ENCODE measurements at regions not wholly inside any gene's neighbourhood (a gene's known extent, or its start where the extent isn't known, plus 50 kb on each side); places are given as distances from the start of the nearest gene placed in this dataset.
"Not testable (repeated sequence)": the region's sequence is repeated elsewhere in the genome, so short reads cannot be mapped to it uniquely, and the experiment has no call there.

DNA sequence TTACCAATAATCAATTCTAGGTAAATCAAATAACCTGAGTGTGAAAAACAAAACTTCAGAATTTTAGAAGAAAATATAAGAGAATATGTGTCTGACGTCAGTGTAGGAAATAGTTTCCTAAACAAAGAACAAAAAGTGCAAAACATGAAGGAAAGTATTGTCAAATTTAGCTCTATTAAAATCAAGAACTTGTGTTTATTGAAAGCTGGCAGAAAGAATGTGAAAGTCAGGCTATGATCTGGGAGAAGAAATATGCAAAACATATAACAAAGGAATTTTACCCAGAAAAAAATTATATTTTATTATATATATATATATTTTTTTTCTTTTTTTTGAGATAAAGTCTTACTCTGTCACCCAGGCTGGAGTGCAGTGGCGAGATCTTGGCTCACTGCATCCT is 129.1 kb upstream of the ANKRD28 start:
- no peak overlapping the region for H3K9ac ChIP-seq (ENCODE audit: low read depth, low read length)
- H3K9me3 ChIP-seq (ENCODE audit: control insufficient read depth, insufficient read depth, low read length), result no peaks in the 10 kb centered on the region
- H3K36me3 ChIP-seq (ENCODE audit: insufficient read depth, low read length), result no peaks in the 10 kb centered on the region
- H3K4me1 ChIP-seq (ENCODE audit: insufficient read depth, low read length), result no peaks in the 10 kb centered on the region

DNA sequence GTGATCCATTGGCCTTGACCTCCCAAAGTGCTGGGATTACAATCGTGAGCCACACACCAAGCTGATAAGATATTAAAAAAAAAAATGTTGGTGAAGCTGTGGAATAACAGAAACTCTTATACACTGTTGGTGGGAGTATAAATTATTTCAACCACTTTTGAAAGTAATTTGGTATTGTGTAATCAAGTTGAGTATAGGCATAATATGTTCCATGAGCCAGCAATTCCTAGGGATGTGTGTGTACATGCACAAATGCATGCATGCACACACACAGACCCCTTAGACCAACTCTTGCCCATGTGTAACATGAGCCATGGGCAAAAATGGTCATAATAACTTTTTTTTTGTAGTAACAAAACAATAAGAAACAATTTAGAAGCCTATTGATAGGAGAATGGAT is 130.2 kb upstream of the ANKRD28 start:
- no peaks in the 10 kb centered on the region for H3K9me3 ChIP-seq (ENCODE audit: control insufficient read depth, insufficient read depth, low read length)
- H3K36me3 ChIP-seq (ENCODE audit: insufficient read depth, low read length), result no peaks in the 10 kb centered on the region
- H3K4me1 ChIP-seq (ENCODE audit: insufficient read depth, low read length), result no peaks in the 10 kb centered on the region
- no peak overlapping the region for H3K9ac ChIP-seq (ENCODE audit: low read depth, low read length)

DNA sequence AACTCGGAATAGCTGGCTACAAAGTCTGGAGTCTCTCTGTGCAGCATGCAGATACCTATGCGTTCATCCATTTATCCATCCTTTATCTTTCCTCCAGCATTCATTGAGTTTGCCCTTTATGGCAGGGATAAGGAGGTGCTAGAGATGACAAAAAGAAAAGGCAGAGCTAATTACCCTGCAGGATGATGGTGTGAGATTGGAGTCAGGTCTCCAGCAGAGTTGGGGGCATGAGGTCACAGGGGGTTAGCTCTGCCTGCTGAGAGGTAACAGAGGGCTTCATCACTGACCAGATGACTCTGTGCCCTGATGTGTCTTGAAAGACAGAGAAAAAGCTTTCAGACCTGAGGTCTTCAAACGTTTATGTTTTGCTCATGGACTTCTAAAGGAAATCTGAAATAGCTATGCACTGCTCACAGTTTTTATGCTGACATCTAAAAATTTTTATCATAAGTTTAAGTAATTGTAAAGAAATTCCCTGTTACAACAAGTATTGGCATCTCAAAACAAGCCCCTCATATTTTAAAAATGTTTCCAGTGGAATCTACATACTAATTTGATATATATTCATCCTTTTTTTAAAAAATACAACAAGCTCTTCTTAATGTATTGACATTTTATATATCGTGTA is 132.3 kb upstream of the ANKRD28 start:
- Histone ChIP-seq H3K9me3 (ENCODE audit: control insufficient read depth, insufficient read depth, low read length) (no peaks in the 10 kb centered on the region), H3K9ac (ENCODE audit: low read depth, low read length) (no peak overlapping the region), H3K36me3 (ENCODE audit: insufficient read depth, low read length) (no peaks in the 10 kb centered on the region), H3K4me1 (ENCODE audit: insufficient read depth, low read length) (no peaks in the 10 kb centered on the region)

DNA sequence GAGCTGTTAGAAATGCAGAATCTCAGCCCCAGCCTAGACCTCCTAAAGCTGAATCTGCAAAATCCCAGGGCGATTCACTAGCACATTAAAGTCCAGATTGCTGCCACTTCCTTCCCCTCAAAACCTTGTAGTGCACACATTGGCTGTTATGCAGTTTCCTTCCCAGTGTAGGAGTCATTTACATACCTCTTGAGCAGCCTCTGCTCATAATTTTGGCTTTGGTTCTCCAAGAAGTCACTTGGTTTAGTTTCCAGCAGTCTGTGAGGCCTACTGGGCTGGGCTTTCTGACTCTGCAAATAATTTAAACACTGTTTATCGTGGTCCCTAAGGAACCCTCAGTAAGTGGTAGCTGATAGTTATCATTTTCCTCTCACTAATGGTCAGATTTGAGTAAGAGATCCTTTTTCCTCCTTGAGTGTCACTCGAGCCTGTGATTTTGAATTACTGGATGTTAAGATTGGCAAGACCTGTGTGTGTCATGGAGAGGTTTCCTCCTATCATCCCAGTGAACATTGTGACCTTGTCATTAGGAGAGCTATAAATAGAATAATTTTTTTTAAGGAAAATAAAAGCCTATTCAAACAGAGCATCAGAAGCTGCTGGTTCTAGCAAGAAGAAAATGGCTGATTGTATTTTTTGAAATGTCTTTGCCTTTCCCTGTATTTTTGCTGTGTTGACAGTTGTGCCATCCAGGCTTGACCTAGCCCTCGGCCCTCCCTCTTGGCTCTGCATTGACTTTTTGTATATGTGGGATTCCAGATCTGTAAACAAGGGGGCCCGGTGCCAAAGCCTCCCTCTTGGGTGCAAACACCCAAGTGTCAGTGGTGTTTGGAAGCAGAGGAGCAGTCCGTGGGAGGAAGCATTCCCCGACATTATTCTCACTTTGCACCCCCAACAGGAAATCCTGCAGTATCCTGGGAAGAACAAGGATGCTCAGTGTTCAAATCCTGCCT is 134.8 kb upstream of the ANKRD28 start:
- no peaks in the 10 kb centered on the region for H3K36me3 ChIP-seq (ENCODE audit: insufficient read depth, low read length)
- H3K9ac ChIP-seq (ENCODE audit: low read depth, low read length), result no peak overlapping the region

DNA sequence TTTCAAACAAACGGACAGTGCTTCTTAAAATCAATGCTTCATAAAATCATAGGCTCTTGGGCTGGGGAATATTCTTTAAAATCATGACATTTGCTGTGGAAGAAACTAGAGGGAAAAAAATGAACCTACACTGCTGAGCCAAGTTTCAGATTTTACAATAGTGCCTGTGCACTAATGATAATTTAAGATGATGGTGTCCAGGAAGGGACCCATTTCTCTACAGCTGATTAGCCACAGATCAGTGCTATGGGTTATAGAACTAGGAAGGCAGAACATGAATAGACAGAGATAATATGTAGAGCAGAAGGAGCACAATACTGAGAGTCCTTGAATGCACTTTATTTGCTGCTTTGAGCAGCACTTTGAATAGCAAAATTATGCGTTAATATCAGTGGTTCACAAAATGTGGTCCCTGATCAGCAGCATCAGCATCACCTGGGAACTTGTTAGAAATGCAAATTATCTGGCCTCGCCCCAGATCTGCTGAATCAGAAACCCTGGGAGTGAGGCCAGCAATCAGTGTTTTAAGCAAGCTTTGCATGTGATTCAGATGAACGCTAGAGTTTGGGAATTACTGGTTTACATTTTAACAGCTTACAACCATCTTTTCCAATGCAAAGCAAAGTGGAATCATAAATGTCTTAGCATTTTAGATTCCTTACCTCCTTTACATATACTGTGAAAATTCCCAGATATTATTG is 135.8 kb upstream of the ANKRD28 start:
- Histone ChIP-seq H3K4me1 (ENCODE audit: insufficient read depth, low read length) (no peaks in the 10 kb centered on the region), H3K9ac (ENCODE audit: low read depth, low read length) (no peak overlapping the region), H3K9me3 (ENCODE audit: control insufficient read depth, insufficient read depth, low read length) (no peaks in the 10 kb centered on the region), H3K36me3 (ENCODE audit: insufficient read depth, low read length) (no peaks in the 10 kb centered on the region)

More for the DNA sequence above, 134.8 kb upstream of the ANKRD28 start:
- H3K9me3 ChIP-seq (ENCODE audit: control insufficient read depth, insufficient read depth, low read length), result no peaks in the 10 kb centered on the region
- no peaks in the 10 kb centered on the region for H3K4me1 ChIP-seq (ENCODE audit: insufficient read depth, low read length)

DNA sequence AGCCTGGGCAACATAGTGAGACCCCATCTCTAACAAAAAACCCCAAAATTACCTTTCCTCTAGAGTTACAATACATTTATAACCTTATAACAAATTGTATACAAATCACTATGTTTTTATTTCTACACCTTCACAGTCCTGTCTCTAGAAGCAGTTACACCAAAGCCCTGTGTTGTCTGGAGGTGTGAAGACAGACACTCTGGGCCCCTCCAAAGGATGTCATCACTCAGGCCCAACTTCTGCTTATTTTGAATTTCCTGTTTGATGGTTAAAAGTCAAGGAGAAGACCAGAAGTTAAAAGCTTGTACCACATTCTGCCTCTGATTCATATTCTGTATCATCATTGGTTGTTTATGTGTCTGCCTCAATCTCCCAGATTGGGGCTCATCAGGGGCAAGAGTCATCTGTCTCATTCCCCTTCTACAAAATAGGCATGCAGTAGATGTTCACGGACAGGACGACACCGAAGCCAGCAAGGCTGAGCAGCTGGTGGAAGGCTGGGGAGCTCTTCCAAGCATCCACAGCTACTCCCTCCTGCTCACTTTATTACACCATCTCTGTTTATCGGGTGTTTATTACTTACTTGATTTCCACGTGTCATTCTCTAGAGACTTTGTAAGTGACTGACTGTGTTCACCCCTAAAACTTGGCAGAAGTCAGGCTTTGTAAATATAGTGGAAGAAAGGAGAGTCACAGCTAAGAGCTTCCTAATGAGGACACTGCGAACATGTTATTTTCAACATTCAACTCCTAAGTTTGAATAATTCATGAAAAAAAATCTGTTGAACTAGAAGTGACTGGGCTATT is 136.8 kb upstream of the ANKRD28 start:
- Histone ChIP-seq H3K9me3 (ENCODE audit: control insufficient read depth, insufficient read depth, low read length) (no peaks in the 10 kb centered on the region), H3K9ac (ENCODE audit: low read depth, low read length) (no peak overlapping the region), H3K4me1 (ENCODE audit: insufficient read depth, low read length) (no peaks in the 10 kb centered on the region), H3K36me3 (ENCODE audit: insufficient read depth, low read length) (no peaks in the 10 kb centered on the region)

DNA sequence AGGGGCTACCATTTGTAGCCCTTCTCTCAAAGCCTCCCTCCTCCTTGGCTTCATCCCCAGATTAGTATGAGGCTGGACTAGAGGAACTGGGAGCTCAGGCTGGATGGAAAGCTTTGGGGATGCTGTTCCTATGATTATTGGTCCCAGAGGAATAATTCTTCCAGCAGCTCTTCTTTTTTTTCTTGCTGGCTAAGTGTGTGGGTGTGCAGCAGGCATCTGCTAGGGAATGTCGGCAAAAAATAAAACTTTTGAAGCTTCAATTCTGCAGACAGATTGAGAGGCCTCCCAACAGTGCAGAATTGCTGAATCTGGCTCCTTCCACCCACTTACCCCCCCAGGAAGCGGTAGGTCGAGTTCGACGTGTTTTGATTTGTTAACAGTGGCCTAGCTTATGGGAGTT is 138.5 kb upstream of the ANKRD28 start:
- H3K36me3 ChIP-seq (ENCODE audit: insufficient read depth, low read length), result no peaks in the 10 kb centered on the region
- no peaks in the 10 kb centered on the region for H3K4me1 ChIP-seq (ENCODE audit: insufficient read depth, low read length)
- no peaks in the 10 kb centered on the region for H3K9me3 ChIP-seq (ENCODE audit: control insufficient read depth, insufficient read depth, low read length)
- no peak overlapping the region for H3K9ac ChIP-seq (ENCODE audit: low read depth, low read length)

DNA sequence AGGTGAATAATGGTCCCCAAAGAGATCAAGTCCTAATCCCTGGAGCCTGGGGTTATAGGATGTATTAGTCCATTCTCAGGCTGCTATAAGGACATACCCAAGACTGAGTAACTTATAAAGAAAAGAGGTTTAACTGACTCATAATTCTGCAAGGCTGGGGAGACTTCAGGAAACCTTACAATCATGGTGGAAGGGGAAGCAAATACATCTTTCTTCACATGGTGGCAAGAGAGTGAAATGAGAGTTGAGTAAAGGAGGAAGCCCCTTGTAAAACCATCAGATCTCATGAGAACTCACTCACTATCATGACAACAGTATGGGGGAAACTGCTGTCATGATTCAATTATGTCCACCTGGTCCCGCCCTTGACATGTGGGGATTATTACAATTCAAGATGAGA is 142.9 kb upstream of the ANKRD28 start:
- H3K36me3 ChIP-seq (ENCODE audit: insufficient read depth, low read length), result no peaks in the 10 kb centered on the region
- H3K9me3 ChIP-seq (ENCODE audit: control insufficient read depth, insufficient read depth, low read length), result no peaks in the 10 kb centered on the region
- H3K9ac ChIP-seq (ENCODE audit: low read depth, low read length), result no peak overlapping the region
- no peaks in the 10 kb centered on the region for H3K4me1 ChIP-seq (ENCODE audit: insufficient read depth, low read length)

DNA sequence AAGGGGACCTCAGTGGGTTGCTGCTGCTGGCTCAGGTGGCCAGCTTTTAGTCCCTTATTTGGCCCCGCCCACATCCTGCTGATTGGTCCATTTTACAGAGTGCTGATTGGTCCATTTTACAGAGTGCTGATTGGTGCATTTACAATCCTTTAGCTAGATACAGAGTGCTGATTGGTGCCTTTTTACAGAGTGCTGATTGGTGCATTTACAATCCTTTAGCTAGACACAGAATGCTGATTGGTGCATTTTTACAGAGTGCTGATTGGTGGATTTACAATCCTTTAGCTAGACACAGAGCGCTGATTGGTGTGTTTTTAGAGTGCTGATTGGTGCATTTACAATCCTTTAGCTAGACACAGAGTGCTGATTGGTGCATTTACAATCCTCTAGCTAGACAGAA is 143.7 kb upstream of the ANKRD28 start:
- not testable (repeated sequence) for H3K9me3 ChIP-seq (ENCODE audit: control insufficient read depth, insufficient read depth, low read length); H3K9ac ChIP-seq (ENCODE audit: low read depth, low read length); H3K36me3 ChIP-seq (ENCODE audit: insufficient read depth, low read length); H3K4me1 ChIP-seq (ENCODE audit: insufficient read depth, low read length)

DNA sequence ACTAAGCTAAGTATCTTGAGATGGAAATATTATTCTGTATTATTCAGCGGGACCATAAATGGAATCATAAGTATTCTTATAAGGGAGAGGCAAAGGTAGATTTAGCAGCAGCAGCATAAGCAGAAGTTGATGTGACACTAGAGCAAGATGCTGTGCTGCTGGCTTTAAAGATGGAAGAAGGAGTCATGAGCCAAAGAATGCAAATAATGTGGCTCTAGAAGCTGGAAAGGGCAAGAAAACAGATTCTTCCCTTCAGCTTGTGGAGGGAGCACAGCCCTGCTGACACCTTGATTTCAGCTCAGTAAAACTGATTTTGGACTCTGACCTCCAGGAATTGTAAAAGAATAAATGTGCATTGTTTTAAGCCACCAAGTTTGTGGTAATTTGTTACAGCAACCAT is 144.2 kb upstream of the ANKRD28 start:
- H3K4me1 ChIP-seq (ENCODE audit: insufficient read depth, low read length), result no peaks in the 10 kb centered on the region
- H3K9ac ChIP-seq (ENCODE audit: low read depth, low read length), result no peak overlapping the region
- H3K36me3 ChIP-seq (ENCODE audit: insufficient read depth, low read length), result no peaks in the 10 kb centered on the region
- no peaks in the 10 kb centered on the region for H3K9me3 ChIP-seq (ENCODE audit: control insufficient read depth, insufficient read depth, low read length)

DNA sequence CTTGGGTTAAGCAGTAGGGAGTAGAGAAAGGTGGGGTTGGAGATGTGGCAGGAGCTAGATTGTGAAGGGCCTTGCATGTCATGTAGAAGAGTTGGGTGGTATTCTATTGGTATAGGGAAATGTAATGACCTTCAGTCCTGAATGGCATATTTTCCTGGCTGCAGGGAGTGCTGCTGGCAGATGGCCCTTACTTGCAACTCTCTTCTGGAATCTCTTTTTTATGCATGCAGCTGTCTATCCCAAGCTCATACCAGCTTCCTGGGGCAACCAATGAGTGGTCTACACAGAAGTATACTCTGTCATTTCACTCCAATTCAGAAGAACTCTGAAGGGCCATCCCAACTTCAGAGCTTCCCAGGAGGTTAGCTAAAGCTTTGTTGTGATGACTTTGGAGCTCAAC is 144.7 kb upstream of the ANKRD28 start:
- Histone ChIP-seq H3K4me1 (ENCODE audit: insufficient read depth, low read length) (no peaks in the 10 kb centered on the region), H3K9me3 (ENCODE audit: control insufficient read depth, insufficient read depth, low read length) (no peaks in the 10 kb centered on the region), H3K9ac (ENCODE audit: low read depth, low read length) (no peak overlapping the region), H3K36me3 (ENCODE audit: insufficient read depth, low read length) (no peaks in the 10 kb centered on the region)

DNA sequence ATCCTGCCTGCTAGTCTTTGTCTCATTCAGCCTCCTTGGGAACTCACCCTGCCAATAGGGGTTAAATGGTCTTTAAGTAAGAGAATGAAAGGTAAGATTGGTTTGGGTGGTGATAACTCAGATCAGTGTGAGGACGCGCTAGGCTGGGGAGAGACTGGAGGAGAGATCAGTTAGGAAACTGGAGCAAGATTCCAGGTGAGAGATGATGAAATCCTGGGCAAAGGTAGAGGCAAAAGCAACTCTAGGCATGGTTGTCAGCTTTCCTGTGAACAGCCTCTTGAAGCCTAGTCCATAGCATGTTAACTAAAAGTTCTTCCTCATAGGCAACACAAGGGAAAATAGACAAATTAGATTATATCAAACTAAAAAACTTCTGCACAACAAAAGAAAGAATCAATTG is 145.2 kb upstream of the ANKRD28 start:
- Histone ChIP-seq H3K4me1 (ENCODE audit: insufficient read depth, low read length) (no peaks in the 10 kb centered on the region), H3K9me3 (ENCODE audit: control insufficient read depth, insufficient read depth, low read length) (no peaks in the 10 kb centered on the region), H3K9ac (ENCODE audit: low read depth, low read length) (no peak overlapping the region), H3K36me3 (ENCODE audit: insufficient read depth, low read length) (no peaks in the 10 kb centered on the region)

DNA sequence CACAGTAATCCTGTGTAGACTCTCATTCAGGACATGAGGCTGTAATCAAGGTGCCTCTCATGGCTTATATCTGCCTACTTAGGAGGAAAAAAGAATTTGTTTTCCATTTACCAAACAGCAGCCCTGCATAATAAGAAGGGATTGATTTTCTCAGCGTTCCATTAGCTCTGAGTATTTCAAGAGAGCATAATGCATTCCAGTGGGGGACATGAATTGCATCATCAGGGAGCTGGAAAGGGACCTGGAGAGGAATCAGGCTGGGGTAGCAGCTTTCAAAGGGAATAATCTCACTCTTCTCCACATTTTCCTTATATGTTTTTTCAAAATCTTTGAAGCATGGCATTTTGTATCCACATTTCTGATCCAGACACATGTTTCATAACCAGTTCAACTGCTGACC is 150.6 kb upstream of the ANKRD28 start:
- H3K4me1 ChIP-seq (ENCODE audit: insufficient read depth, low read length), result no peaks in the 10 kb centered on the region
- H3K36me3 ChIP-seq (ENCODE audit: insufficient read depth, low read length), result no peaks in the 10 kb centered on the region
- H3K9ac ChIP-seq (ENCODE audit: low read depth, low read length), result no peak overlapping the region
- H3K9me3 ChIP-seq (ENCODE audit: control insufficient read depth, insufficient read depth, low read length), result no peaks in the 10 kb centered on the region

DNA sequence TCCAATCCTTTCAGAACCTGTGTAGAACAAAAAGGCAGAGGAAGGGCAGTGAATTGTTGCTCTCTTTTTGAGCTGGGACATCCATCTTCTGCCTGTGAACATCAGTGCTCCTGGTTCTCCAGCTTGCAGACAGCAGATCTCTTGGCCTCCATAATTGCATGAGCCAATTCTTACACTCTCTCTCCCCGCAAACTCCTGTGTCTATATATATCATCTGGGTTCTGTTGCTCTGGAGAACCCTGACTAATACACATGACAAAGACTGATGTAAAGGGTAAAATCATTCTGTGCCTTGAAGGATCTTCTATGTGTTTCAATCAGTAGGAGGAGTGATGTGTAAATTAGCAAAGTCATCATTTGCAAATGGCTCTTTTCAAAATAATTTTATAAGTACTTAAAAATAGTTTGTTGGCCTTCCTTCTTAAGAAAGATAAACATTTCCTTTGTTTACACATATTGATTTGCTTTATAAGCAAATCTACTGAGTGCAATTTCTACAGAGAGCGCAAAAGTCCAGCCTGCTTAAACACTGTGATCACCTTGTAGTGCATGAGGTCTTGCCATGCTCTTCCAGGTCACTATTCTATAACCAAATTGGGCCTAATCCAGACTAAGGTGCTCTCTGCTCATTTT is 154.9 kb upstream of the ANKRD28 start:
- H3K36me3 ChIP-seq (ENCODE audit: insufficient read depth, low read length), result no peaks in the 10 kb centered on the region
- H3K9ac ChIP-seq (ENCODE audit: low read depth, low read length), result no peak overlapping the region
- H3K4me1 ChIP-seq (ENCODE audit: insufficient read depth, low read length), result peaks cover 4% of the 10 kb centered on the region; the same call in 1 of the 2 replicates
- H3K9me3 ChIP-seq (ENCODE audit: control insufficient read depth, insufficient read depth, low read length), result no peaks in the 10 kb centered on the region

All from ES-I3 (cell line).